ENCODE measurements at regions not wholly inside any gene's neighbourhood (a gene's known extent, or its start where the extent isn't known, plus 50 kb on each side); places are given as distances from the start of the nearest gene placed in this dataset.
"Not testable (repeated sequence)": the region's sequence is repeated elsewhere in the genome, so short reads cannot be mapped to it uniquely, and the experiment has no call there.

DNA sequence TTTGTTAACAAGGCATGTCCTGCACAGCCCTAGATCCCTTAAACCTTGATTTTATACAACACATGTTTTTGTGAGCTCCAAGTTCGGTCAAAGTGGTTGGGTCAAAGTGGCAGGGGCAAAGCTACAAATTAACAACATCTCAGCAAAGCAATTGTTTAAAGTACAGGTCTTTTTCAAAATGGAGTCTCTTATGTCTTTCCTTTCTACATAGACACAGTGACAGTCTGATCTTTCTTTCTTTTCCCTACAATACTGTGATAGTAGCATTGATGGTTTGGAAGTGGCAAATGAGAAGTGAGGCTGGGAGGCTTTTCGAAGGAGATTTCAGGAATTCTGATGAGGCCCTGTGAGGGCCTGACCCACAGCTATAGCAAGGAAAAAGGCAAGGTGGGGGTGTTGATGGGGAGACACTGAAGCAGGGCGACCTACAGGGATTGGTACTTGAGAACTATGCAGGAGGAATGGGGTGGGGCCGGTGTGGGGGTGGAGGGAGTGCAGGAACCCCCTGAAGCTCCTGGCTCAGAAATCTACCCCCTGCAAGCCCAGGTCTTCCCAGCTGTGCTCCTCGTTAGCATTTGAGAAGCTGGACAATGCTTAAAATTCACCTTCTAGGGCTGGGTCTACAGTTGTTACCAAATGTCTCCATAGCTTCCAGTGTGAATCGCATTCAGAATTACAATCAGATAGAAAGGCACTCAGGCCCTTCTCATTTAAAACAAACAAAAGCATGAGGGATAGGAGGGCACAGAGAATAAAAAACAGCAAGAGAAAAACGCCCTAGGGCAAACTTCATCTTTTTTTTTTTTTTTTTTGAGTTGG is 102.6 kb upstream of the PPM1J start:
- H3K23ac ChIP-seq (ENCODE audit: low read depth, low read length, poor library complexity) = no peak overlapping the region
- H4K8ac ChIP-seq (ENCODE audit: low read depth, low read length) = no peak overlapping the region
- H3K4me1 ChIP-seq (ENCODE audit: control insufficient read depth in 2 of 2, insufficient read depth in 1 of 2, low read depth in 1 of 2, low read length in 2 of 2) = peaks cover 6 to 9% of the 10 kb centered on the region in 2 donors
- H2BK120ac ChIP-seq (ENCODE audit: low read depth, low read length) = no peak overlapping the region
- no peaks in the 10 kb centered on the region for H3K79me1 ChIP-seq (ENCODE audit: low read depth, low read length)
- H3K4me3 ChIP-seq (ENCODE audit: low read length in 2 of 2) = no peak overlapping the region
- H3K14ac ChIP-seq (ENCODE audit: low read length) = no peak overlapping the region
- H2BK15ac ChIP-seq (ENCODE audit: low read length) = no peak overlapping the region
- H3K36me3 ChIP-seq (replicated peaks in 1 of 2; ENCODE audit: control insufficient read depth in 2 of 2, insufficient read depth in 2 of 2, low read length in 2 of 2) = no peaks in the 10 kb centered on the region
- no peak overlapping the region for H2BK12ac ChIP-seq (ENCODE audit: low read length)
- H3K27me3 ChIP-seq (ENCODE audit: control insufficient read depth in 3 of 3, insufficient read depth in 3 of 3, low read depth in 1 of 3, low read length in 3 of 3) = no peaks in the 10 kb centered on the region
- no peak overlapping the region for H2BK5ac ChIP-seq (ENCODE audit: low read length)
- no peak overlapping the region for H3K4me2 ChIP-seq (ENCODE audit: insufficient read depth, low read length, poor library complexity, severe bottlenecking)
- no peak overlapping the region for H2AK5ac ChIP-seq (ENCODE audit: low read depth, low read length)
- no peak overlapping the region for H2AFZ ChIP-seq (ENCODE audit: low read length)
- H3K9ac ChIP-seq (ENCODE audit: low read depth, low read length, poor library complexity) = no peak overlapping the region
- no peak overlapping the region for H3K27ac ChIP-seq (replicated peaks; ENCODE audit: low read length)
- H3K9me3 ChIP-seq (replicated peaks in 1 of 2; ENCODE audit: control insufficient read depth in 2 of 2, insufficient read depth in 1 of 2, low read depth in 1 of 2, low read length in 2 of 2) = no peaks in the 10 kb centered on the region
- H4K91ac ChIP-seq (ENCODE audit: low read depth, low read length, poor library complexity) = no peak overlapping the region
- no peak overlapping the region for H3K4ac ChIP-seq (ENCODE audit: low read length)
- WGBS, 2 donors (ENCODE audit: extremely low coverage in 2 of 2, insufficient read length in 2 of 2, insufficient replicate concordance in 1 of 2) = no CpG with 5 or more reads among the region's 7 CpGs
- no peak overlapping the region for H3K18ac ChIP-seq (ENCODE audit: low read length)
- DNase-seq (ENCODE audit: low spot score) = no peak

DNA sequence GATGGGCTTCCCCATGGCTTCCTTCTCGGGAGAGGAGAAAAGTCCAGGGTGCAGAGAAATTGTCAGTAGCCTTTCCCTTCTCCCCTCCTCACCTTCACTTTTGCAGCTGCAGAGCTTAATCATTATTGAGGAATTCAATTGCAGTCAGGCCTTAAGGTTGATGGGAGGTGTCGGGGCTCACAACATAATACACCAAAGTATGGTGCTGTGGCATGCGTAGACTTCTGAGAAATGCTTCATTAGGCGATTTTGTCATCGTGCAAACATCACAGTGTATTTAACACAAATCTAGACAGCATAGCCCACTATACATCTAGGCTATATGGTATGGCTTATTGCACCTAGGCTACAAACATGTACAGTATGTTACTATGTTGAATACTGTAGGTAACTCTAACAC is 100.2 kb upstream of the PPM1J start:
- Histone ChIP-seq H3K9me3 (replicated peaks in 1 of 2; ENCODE audit: control insufficient read depth in 2 of 2, insufficient read depth in 1 of 2, low read depth in 1 of 2, low read length in 2 of 2) (no peaks in the 10 kb centered on the region), H2AFZ (ENCODE audit: low read length) (no peak overlapping the region), H3K79me1 (ENCODE audit: low read depth, low read length) (no peaks in the 10 kb centered on the region), H2BK120ac (ENCODE audit: low read depth, low read length) (no peak overlapping the region), H3K27me3 (ENCODE audit: control insufficient read depth in 3 of 3, insufficient read depth in 3 of 3, low read depth in 1 of 3, low read length in 3 of 3) (no peaks in the 10 kb centered on the region), H2BK12ac (ENCODE audit: low read length) (no peak overlapping the region), H3K4me2 (ENCODE audit: insufficient read depth, low read length, poor library complexity, severe bottlenecking) (no peak overlapping the region), H3K4me3 (ENCODE audit: low read length in 2 of 2) (no peak overlapping the region), H2AK5ac (ENCODE audit: low read depth, low read length) (no peak overlapping the region), H3K27ac (replicated peaks; ENCODE audit: low read length) (no peak overlapping the region), H3K14ac (ENCODE audit: low read length) (no peak overlapping the region), H3K36me3 (replicated peaks in 1 of 2; ENCODE audit: control insufficient read depth in 2 of 2, insufficient read depth in 2 of 2, low read length in 2 of 2) (no peaks in the 10 kb centered on the region), H3K4ac (ENCODE audit: low read length) (no peak overlapping the region), H4K8ac (ENCODE audit: low read depth, low read length) (no peak overlapping the region), H3K23ac (ENCODE audit: low read depth, low read length, poor library complexity) (no peak overlapping the region), H3K18ac (ENCODE audit: low read length) (no peak overlapping the region), H4K91ac (ENCODE audit: low read depth, low read length, poor library complexity) (no peak overlapping the region), H2BK15ac (ENCODE audit: low read length) (no peak overlapping the region), H2BK5ac (ENCODE audit: low read length) (no peak overlapping the region), H3K4me1 (ENCODE audit: control insufficient read depth in 2 of 2, insufficient read depth in 1 of 2, low read depth in 1 of 2, low read length in 2 of 2) (peaks cover 0 to 10% of the 10 kb centered on the region in 2 donors), H3K9ac (ENCODE audit: low read depth, low read length, poor library complexity) (no peak overlapping the region)
- no CpG with 5 or more reads among the region's 5 CpGs for WGBS, 2 donors (ENCODE audit: extremely low coverage in 2 of 2, insufficient read length in 2 of 2, insufficient replicate concordance in 1 of 2)
- no peak for DNase-seq (ENCODE audit: low spot score)

DNA sequence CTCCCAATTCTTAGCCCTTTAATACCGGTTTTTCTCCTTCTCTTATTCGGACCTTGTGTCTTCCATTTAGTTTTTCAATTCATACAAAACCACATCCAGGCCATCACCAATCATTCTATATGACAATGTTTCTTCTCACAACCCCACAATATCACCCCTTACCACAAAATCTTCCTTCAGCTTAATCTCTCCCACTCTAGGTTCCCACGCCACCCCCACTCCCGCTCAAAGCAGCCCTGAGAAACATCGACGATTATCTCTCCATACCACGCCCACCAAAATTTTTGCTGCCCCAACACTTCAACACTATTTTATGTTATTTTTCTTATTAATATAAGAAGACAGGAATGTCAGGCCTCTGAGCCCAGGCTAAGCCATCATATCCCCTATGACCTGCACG is 99.5 kb upstream of the PPM1J start:
- not testable (repeated sequence) for H2AFZ ChIP-seq (ENCODE audit: low read length); H3K18ac ChIP-seq (ENCODE audit: low read length); H3K27ac ChIP-seq (replicated peaks; ENCODE audit: low read length); H3K27me3 ChIP-seq (ENCODE audit: control insufficient read depth in 3 of 3, insufficient read depth in 3 of 3, low read depth in 1 of 3, low read length in 3 of 3); H3K4ac ChIP-seq (ENCODE audit: low read length); H4K91ac ChIP-seq (ENCODE audit: low read depth, low read length, poor library complexity); H3K23ac ChIP-seq (ENCODE audit: low read depth, low read length, poor library complexity); H2AK5ac ChIP-seq (ENCODE audit: low read depth, low read length); DNase-seq (ENCODE audit: low spot score); H2BK15ac ChIP-seq (ENCODE audit: low read length); H3K4me2 ChIP-seq (ENCODE audit: insufficient read depth, low read length, poor library complexity, severe bottlenecking); H4K8ac ChIP-seq (ENCODE audit: low read depth, low read length); H3K4me3 ChIP-seq (ENCODE audit: low read length in 2 of 2); H3K79me1 ChIP-seq (ENCODE audit: low read depth, low read length); H3K9ac ChIP-seq (ENCODE audit: low read depth, low read length, poor library complexity); H2BK5ac ChIP-seq (ENCODE audit: low read length); H3K36me3 ChIP-seq (replicated peaks in 1 of 2; ENCODE audit: control insufficient read depth in 2 of 2, insufficient read depth in 2 of 2, low read length in 2 of 2); H2BK120ac ChIP-seq (ENCODE audit: low read depth, low read length); H3K9me3 ChIP-seq (replicated peaks in 1 of 2; ENCODE audit: control insufficient read depth in 2 of 2, insufficient read depth in 1 of 2, low read depth in 1 of 2, low read length in 2 of 2); H2BK12ac ChIP-seq (ENCODE audit: low read length); H3K14ac ChIP-seq (ENCODE audit: low read length)
- no CpG with 5 or more reads among the region's 8 CpGs for WGBS, 2 donors (ENCODE audit: extremely low coverage in 2 of 2, insufficient read length in 2 of 2, insufficient replicate concordance in 1 of 2)
- H3K4me1 ChIP-seq (ENCODE audit: control insufficient read depth in 2 of 2, insufficient read depth in 1 of 2, low read depth in 1 of 2, low read length in 2 of 2) = peaks cover 0 to 11% of the 10 kb centered on the region in 2 donors

DNA sequence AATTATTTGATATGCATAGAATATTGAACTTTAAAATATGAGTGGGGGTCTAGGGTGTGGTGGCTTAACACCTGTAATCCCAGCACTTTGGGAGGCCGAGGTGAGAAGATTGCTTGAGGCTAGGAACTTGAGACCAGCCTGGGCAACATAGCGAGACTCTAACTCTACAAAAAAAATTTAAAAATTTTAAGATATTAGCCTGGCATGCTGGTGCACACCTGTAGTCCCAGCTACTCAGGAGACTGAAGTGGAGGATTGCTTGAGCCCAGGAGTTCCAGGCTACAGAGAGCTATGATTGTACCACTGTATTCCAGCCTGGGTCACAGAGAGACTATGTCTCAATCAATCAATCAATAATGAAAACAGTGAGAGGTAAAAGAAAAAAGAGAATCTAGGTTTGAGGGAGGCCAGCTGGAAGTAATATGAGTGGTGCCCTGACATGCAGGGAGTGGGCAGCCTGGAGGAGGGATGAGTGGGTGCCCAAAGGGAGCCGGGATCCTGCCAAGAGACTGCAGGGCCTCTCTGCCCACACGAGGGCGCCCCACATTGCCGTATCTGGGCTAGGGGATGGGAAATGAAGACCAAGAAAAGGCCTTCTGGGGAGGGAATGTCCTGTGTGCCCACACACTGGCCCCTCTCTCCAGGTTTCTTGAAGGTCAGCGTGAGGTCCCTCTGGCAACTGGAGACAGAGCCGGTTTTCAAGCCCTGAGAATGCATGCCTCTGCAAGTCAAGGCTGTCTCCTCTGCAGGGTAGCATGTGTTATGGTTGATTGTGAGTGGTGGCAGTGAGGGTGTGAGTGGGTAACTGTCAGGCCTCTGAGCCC is 93.9 kb upstream of the PPM1J start:
- no peak overlapping the region for H3K9ac ChIP-seq (ENCODE audit: low read depth, low read length, poor library complexity)
- peak overlapping the region; percentile 32 for H2BK15ac ChIP-seq (ENCODE audit: low read length)
- no peak overlapping the region for H3K4ac ChIP-seq (ENCODE audit: low read length)
- no peak overlapping the region for H2BK5ac ChIP-seq (ENCODE audit: low read length)
- H3K4me3 ChIP-seq (ENCODE audit: low read length in 2 of 2) = no peak overlapping the region
- H3K79me1 ChIP-seq (ENCODE audit: low read depth, low read length) = no peaks in the 10 kb centered on the region
- H3K27ac ChIP-seq (replicated peaks; ENCODE audit: low read length) = no peak overlapping the region
- no peak overlapping the region for H4K91ac ChIP-seq (ENCODE audit: low read depth, low read length, poor library complexity)
- no CpG with 5 or more reads among the region's 8 CpGs for WGBS, 2 donors (ENCODE audit: extremely low coverage in 2 of 2, insufficient read length in 2 of 2, insufficient replicate concordance in 1 of 2)
- H3K23ac ChIP-seq (ENCODE audit: low read depth, low read length, poor library complexity) = peak overlapping the region; percentile 1
- H3K4me2 ChIP-seq (ENCODE audit: insufficient read depth, low read length, poor library complexity, severe bottlenecking) = no peak overlapping the region
- peak overlapping the region; percentile 82 for H2AFZ ChIP-seq (ENCODE audit: low read length)
- no peaks in the 10 kb centered on the region for H3K9me3 ChIP-seq (replicated peaks in 1 of 2; ENCODE audit: control insufficient read depth in 2 of 2, insufficient read depth in 1 of 2, low read depth in 1 of 2, low read length in 2 of 2)
- peak; percentile 58 for DNase-seq (ENCODE audit: low spot score)
- H2BK120ac ChIP-seq (ENCODE audit: low read depth, low read length) = no peak overlapping the region
- peaks cover 0 to 17% of the 10 kb centered on the region in 2 donors for H3K4me1 ChIP-seq (ENCODE audit: control insufficient read depth in 2 of 2, insufficient read depth in 1 of 2, low read depth in 1 of 2, low read length in 2 of 2)
- H3K27me3 ChIP-seq (ENCODE audit: control insufficient read depth in 3 of 3, insufficient read depth in 3 of 3, low read depth in 1 of 3, low read length in 3 of 3) = peaks cover 0 to 15% (median 0%) of the 10 kb centered on the region in 3 experiments
- no peak overlapping the region for H2BK12ac ChIP-seq (ENCODE audit: low read length)
- no peak overlapping the region for H2AK5ac ChIP-seq (ENCODE audit: low read depth, low read length)
- no peaks in the 10 kb centered on the region for H3K36me3 ChIP-seq (replicated peaks in 1 of 2; ENCODE audit: control insufficient read depth in 2 of 2, insufficient read depth in 2 of 2, low read length in 2 of 2)
- H3K18ac ChIP-seq (ENCODE audit: low read length) = peak overlapping the region; percentile 94
- peak overlapping the region; percentile 82 for H4K8ac ChIP-seq (ENCODE audit: low read depth, low read length)
- no peak overlapping the region for H3K14ac ChIP-seq (ENCODE audit: low read length)
